Hematopoietic multipotent progenitor cell treated with erythropoietin and hydrocortisone succinate and interleukin-3 and kit ligand, for 6 days (in vitro differentiated cells): ENCODE measurements at regions not wholly inside any gene's neighbourhood (a gene's known extent, or its start where the extent isn't known, plus 50 kb on each side); places are given as distances from the start of the nearest gene placed in this dataset.

Source experiments
- DNase-seq: peaks from one replicate; pipeline ENCODE4 v3.0.0-alpha.2; 2015

DNA sequence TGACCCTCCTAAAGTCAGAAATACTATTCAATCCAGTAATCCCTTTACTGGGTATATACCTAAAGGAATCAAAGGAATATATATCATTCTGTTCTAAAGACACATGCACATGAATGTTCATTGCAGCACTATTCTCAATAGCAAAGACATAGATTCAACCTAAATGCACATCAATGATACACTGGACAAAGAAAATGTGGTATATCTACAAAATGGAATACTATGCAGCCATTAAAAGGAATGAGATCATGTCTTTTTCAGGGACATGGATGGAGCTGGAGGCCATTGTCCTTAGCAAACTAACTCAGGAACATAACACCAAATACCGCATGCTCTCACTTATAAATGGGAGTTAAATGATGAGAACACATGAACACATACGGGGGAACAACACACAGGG lies 306.0 kb upstream of the EPHA5 start:
- DNase-seq, result no peak

DNA sequence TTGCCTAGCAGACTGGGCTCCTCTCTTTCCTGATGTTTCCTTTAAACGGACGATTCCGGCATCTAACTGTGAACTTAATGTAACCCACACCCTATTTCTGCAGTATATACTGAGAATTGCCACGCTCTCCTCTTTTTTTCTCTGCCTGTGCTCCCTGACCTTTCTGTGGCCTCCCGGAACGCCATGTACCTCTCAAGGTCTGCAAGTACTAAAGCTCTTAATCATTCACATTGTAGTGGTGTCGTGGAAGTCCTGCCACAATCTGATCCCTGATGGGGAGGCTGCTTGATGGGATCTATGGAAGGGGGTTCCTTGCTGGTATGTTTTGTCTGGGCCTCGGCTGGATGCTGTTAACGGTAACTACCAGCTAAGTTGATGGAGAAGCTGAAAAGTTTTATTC lies 302.9 kb upstream of the EPHA5 start:
- DNase-seq, result no peak

DNA sequence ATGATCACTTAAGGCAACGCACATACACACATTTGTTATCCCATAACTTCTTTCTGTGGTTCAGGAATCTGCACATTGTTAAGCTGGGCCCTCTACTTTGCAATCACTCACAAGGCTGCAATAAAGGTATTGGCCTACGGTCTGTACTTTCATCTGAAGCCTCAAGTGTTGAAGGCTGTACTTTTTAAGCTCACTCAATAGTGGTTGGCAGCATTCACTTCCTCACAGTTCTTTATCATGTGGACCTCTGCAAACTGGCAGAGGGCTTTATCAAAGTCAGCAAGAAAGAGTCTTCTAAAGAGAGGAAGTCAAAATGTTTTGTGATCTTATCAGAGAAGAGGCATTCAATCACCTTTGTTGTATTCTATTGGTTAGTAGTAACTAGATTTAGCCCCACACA lies 301.4 kb upstream of the EPHA5 start:
- DNase-seq, result no peak

GRCh38 chr4:65968831-65969558 lies 298.7 kb upstream of the EPHA5 start:
- no peak for DNase-seq

GRCh38 chr4:65960751-65961150 lies 290.5 kb upstream of the EPHA5 start:
- DNase-seq, result no peak

DNA sequence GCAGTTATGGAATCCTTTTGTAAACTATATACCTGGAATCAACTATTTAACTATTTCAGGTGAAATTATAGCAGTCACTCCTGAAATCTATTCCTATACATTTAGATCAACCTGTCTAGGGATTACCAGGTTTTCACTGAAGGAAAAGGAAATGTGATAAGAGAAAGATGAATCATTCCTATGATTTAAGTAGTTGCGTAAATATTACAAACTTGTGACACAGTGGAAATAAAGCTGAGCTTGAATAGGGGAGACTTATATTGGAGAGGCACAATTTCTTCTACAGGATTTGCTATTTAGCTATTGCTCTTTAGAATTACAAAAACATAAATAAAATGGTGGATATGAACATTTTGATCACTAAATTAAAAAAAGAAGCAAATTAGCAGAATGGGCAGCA lies 284.1 kb upstream of the EPHA5 start:
- DNase-seq, result no peak

DNA sequence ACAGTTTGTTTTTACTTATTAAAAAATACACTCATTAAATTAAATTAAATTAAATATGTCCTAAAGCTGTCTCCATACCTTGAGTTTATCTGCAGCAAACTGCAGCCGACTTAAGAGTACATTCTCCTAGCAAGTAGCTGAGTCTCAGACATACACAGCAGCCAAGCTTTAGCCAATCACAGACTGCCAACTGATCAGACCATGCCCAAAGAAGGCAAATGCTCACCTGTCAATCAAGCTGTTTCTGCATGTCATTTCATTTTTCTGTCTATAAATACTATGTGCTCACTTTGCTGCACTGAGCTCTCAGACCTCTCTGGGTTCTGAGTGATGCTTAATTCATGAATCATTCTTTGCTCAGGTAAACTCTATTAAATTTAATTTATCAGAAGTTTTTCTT lies 280.9 kb upstream of the EPHA5 start:
- no peak for DNase-seq

GRCh38 chr4:65943076-65943475 lies 272.8 kb upstream of the EPHA5 start:
- no peak for DNase-seq

- no peak for DNase-seq
Observed at GRCh38 chr4:65924843-65925242, 254.6 kb upstream of the EPHA5 start.

DNA sequence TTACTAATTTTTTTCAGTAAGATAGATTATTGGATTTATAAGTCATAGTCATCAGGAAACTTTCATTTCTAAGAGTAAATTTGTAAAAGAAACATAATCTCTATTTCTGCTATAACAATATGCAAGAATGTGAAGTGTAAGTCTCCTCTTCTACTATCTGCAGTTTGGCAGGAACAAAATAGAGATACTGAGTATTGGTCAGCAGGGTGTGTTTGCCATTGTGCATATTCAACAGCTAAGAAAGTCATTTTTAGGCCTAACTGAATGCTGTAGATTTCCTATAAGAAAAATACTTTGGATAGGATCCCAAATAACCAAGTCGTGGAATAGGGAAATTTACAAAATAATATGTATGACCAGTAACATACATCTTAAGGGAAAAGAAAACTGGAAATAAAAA lies 253.3 kb upstream of the EPHA5 start:
- DNase-seq, result no peak

DNA sequence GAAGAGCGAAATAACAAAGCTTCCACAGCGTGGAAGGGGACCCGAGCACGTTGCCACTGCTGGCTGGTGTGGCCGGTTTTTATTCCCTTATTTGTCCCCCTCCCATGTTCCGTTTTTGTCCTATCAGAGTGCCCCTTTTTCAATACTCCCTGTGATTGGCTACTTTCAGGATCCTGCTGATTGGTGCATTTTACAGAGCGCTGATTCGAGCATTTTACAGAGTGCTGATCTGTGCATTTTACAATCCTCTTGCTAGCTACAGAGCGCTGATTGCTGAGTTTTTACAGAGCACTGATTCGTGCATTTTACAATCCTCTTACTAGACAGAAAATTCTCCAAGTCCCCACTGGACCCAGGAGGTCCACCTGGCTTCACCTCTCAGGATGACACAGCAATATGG lies 250.9 kb upstream of the EPHA5 start:
- DNase-seq, result no peak

GRCh38 chr4:65918872-65919271 lies 248.6 kb upstream of the EPHA5 start:
- no peak for DNase-seq

DNA sequence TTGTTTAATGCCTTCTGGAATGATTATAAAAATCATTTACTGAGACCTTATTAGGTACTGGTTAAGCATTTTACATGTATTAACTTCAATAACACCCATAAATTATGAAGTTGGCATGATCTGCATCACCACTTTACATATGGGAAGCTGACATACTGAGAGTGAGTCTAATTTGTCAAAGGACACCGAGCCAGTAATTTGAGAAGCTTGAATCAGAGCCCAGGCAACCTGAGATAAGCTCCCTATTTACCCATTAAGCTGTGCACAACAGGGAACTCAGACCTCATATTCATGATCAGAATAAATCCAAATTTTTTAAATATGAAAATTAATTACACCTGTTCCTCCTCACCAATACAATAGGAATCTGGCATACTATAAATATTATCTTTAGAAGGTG lies 247.9 kb upstream of the EPHA5 start:
- DNase-seq, result no peak

DNA sequence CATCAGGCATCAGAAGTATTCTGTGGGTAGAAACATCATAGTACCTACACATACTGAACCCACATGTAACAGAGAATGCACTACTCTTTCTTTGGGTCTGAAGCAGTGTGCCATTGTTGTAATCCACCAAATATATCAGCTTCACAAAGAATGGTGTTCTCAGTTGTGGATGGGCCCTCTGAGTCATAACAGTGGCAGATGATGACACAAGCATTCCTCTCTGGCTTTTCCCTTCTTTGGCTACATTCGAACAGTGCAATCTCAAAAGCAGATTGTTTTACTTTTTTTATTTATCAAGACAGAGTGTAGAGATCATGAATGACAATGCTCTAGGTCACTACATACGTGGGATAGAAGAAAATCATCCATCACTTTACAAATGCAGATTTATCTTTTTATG lies 247.2 kb upstream of the EPHA5 start:
- DNase-seq, result no peak

DNA sequence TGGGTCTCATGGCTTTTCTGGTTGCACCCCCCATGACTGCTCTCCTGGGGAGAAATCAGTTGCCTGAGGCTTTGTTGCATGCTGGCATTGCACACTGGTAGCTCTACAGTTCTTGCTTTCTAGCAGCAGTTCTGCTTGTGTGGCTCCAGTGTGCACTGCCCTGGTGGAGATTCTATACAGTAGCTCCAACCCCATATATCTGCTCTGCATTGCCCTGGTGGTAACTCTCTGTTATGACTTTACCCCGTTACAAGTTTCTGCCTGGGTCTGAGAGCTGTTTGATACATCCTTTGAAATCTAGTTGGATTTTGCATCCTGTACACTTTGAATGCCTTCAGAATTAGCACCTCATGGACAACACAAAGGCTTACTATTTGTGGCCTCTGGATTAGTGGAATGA lies 241.4 kb upstream of the EPHA5 start:
- no peak for DNase-seq

DNA sequence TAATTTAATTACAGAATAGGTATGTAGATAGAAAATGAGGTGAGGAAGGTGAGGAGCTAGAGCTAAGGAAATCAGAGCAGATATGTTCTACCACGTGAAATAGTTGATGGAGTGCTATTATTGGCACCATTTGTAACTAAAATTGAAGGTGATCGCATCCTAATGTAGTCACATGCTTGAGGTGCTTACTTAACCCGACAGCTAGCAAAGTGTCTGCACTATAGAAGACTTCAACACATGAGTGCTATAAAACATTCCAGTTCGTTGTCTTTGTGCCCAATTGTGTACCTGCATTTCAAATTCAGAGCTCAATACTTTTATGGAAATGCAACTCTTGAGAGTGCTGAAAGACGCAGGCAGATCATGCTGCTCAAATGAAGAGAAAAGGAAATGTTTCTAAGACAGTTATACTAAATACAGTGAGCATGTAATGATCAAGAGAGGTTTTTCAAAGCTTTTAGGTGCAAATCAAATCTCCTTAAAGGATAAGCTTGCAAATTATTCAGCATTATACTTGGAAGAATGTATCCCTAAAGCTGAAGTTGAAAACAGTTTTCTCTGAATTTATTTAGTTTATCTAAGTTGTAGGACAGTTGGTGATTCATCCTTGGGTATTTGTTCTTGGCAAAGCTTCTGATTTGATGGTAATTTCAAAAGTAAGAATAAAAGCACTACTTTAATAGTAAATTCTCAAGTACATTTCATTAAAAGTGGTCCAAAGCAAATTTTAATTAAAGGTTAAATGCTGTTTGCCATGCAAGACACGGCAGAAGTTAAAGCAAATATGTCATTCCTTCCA lies 223.9 kb upstream of the EPHA5 start:
- DNase-seq, result no peak

DNA sequence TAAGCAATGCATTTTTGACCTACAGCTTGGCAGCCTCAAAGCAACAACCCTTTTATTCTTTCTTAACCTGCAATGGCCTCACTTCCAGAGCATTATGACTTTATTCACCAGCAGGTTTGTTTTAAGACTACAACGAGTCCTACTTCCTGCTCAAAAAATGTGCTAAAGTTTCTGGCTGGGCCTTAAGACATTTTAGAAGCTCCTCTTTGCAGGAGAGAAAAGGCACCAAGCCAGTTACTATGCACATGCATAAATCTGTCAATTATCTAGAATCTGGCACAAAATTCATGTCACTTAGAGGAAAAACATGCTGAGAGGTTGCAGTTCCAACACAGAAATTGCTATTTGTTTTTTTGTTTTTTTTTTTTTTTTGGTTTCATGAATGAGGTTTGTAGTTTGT lies 223.0 kb upstream of the EPHA5 start:
- DNase-seq, result no peak

GRCh38 chr4:65880594-65880993 lies 210.3 kb upstream of the EPHA5 start:
- DNase-seq, result peak; percentile 2

DNA sequence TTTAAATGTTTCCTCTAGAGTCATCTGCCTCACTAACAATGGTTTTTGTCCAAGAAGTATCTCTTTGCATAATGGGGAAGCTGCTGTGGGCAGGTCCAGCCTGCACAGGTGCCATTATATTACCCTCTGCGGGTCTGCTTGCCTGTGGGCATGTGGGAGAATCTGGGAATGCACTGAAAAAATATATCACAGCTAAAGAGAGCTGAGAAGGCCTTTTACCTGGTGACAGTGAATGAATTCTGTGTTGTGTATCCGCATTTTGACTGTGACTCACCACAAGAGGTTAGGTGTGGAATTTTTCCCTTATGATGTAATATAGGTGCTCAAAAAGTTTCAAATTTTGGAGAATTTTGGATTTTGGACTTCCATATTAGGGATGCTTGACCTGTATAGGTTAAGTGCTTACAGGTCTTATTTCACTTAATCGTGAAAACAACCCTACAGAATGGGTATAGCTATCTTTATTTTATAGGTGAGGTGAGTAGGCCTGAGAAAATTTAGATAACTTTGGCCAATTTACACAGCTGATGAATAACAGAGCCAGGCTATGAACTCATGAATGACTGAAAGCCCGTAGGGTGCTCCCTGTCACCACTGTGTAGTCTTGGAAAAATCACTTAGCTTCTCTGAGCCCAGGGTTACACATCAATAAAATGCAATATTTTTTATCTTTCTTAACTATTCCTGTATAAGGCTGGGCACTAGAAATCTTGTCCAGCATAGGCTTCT lies 198.0 kb upstream of the EPHA5 start:
- no peak for DNase-seq

DNA sequence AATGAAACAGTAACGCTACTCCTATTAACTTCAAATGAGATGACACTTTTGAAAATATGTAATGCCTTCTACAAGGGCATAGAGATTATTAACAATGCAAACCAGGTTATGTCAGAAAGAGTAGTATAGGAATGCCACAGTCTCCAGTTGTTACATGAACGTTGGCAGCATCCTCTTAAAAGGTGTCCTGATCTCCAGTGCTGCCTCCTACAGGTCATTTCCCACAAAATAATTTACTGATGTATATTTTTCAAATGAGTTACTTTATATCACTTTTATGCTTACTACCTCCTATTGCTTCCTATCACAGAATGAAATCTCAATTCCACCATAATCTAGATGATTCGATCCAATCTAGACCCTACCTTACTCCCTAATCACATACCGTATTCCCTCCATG lies 195.2 kb upstream of the EPHA5 start:
- DNase-seq, result peak; percentile 31

DNA sequence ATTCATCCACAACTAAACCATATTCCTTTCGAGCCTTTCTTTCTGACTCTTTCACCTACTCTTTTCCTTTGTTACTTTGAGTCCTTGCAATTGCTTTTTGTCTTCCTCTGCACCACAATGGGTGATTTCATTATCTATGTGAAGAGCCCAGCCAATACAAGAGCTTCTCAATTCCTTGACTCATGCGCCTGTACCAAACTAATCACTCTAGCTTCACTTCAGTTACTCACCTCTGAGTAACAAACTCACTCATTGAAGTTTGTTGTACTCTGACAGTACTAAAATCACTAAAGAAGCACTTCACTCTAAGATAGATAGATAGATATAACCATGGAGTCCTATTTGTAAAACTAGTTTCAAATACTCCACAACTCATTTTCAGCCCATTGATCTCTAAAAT lies 191.7 kb upstream of the EPHA5 start:
- DNase-seq, result no peak

DNA sequence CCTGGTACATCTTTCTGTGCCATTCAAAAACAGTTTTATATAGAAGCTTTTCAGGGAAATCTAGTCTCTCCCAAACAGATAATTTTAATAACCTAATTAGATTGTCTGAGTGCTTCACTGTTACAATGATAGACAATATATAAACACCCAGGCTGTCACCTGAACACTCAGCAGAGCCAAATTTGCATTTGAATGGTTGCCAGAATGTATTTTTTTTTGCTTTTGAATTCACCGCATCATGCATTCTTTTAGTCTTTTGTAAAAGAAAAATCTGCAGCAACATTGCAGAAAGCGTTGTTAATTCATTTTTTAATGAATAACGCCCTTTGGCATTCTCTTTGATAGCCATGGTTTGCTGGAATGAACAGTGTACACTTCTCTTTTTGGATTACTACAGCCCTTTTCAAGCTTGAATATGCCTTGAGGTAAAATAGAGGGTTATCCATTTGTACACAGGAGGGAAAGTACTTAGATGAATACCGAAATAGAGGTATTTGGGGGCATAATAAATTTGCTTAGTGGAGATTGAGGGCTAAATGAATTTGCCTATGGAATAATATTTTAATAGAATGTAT lies 175.0 kb upstream of the EPHA5 start:
- DNase-seq, result no peak

- DNase-seq, result no peak
Observed at GRCh38 chr4:65839164-65839931, 169.1 kb upstream of the EPHA5 start.
